ENCODE measurements at regions not wholly inside any gene's neighbourhood (a gene's known extent, or its start where the extent isn't known, plus 50 kb on each side); places are given as distances from the start of the nearest gene placed in this dataset.

DNA sequence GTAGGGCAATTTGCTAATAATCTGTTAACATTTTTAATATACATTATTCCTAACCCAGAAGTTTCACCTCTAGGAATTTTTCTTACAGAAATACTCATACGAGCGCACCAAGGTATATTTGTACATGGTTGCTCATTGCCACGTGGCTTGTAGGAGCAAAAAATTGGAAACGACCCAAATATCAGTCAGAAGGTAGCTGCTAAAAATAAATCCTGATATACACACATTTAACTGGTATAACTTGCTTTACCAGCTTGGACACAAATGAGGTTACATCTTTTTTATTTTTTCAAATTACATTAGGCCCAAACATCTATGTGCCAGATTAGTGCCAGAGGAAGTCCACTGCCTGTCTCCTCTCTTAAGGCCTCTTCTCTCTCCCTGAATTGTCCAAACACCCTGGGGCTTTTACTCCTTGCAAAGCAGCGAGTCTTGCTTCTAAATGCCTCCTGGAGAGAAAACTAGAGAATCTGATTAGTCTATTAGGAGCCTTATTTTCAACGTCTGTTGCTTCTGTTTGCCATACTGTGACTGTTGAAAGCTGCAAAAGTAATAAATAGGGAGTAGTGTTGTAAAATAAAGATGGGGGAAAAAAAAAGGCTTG, 92.0 kb upstream of the SSBP2 start:
- TF ChIP-seq, protein P1, sequence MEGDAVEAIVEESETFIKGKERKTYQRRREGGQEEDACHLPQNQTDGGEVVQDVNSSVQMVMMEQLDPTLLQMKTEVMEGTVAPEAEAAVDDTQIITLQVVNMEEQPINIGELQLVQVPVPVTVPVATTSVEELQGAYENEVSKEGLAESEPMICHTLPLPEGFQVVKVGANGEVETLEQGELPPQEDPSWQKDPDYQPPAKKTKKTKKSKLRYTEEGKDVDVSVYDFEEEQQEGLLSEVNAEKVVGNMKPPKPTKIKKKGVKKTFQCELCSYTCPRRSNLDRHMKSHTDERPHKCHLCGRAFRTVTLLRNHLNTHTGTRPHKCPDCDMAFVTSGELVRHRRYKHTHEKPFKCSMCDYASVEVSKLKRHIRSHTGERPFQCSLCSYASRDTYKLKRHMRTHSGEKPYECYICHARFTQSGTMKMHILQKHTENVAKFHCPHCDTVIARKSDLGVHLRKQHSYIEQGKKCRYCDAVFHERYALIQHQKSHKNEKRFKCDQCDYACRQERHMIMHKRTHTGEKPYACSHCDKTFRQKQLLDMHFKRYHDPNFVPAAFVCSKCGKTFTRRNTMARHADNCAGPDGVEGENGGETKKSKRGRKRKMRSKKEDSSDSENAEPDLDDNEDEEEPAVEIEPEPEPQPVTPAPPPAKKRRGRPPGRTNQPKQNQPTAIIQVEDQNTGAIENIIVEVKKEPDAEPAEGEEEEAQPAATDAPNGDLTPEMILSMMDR (conservative IDR thresholded peaks at IDR 0.05; ENCODE audit: low read length), result no peak
- TF ChIP-seq EZH2phosphoT487 (IDR thresholded peaks at IDR 0.05; ENCODE audit: borderline replicate concordance, low read depth, low read length), result no peak
